IMR-90 (cell line): ENCODE measurements at regions not wholly inside any gene's neighbourhood (a gene's known extent, or its start where the extent isn't known, plus 50 kb on each side); places are given as distances from the start of the nearest gene placed in this dataset.

Experiments
- ATAC-seq: fragments of 200-7000 bp; cut with Tn5 transposase; 2 replicates; pipeline ENCODE4 v1.9.1; 2020; ENCODE audit warnings: low read depth, mild to moderate bottlenecking, moderate library complexity
- BruUV-seq: library from RNA; stranded (reverse); fragments of 400-500 nt; replicated peaks from 2 replicates; lab custom pipeline; 2021; lab: Mats Ljungman, UMichigan
- CTCF ChIA-PET: fragments of 300-600 bp; formaldehyde crosslinking; extraction: SDS; loops from one replicate; lab custom pipeline; 2021; ENCODE audit warnings: antibody characterized with exemption; lab: Yijun Ruan, JAX
- POLR2A ChIA-PET: fragments of 300-600 bp; sonication (Branson Sonifier 250); formaldehyde crosslinking; loops from one replicate; lab custom pipeline; 2022; ENCODE audit warnings: antibody characterized with exemption; ENCODE audit not compliant: unreplicated experiment; lab: Charles Lee
- DNase-seq: peaks from one replicate; pipeline ENCODE4 v3.0.0; 2013
- H2AFZ ChIP-seq: replicated peaks from 2 replicates; pipeline ENCODE3; 2013; ENCODE audit warnings: low read length, mild to moderate bottlenecking; ENCODE audit not compliant: poor library complexity
- H2AK5ac ChIP-seq: 2 replicates; pipeline ENCODE4 v1.6.1; 2013; ENCODE audit warnings: low read depth, low read length, inconsistent platforms
- H2AK9ac ChIP-seq: replicated peaks from 2 replicates; pipeline ENCODE3; 2013; ENCODE audit warnings: mild to moderate bottlenecking, low read depth, low read length, moderate library complexity; ENCODE audit not compliant: poor library complexity
- H2BK120ac ChIP-seq: 2 replicates; pipeline ENCODE4 v1.6.1; 2013; ENCODE audit warnings: low read depth, low read length, inconsistent platforms
- H2BK15ac ChIP-seq: 3 replicates; pipeline ENCODE4 v1.6.1; 2013; ENCODE audit warnings: low read depth, low read length, inconsistent platforms
- H2BK20ac ChIP-seq: 2 replicates; pipeline ENCODE4 v1.6.1; 2013; ENCODE audit warnings: low read depth, mild to moderate bottlenecking, inconsistent platforms, low read length, moderate library complexity
- H2BK5ac ChIP-seq: 2 replicates; pipeline ENCODE4 v1.6.1; 2013; ENCODE audit warnings: mild to moderate bottlenecking, low read depth, low read length, inconsistent platforms; ENCODE audit not compliant: poor library complexity, severe bottlenecking
- H3K14ac ChIP-seq: replicated peaks from 2 replicates; pipeline ENCODE4 v1.6.1; 2013; ENCODE audit warnings: low read depth, low read length, inconsistent platforms
- H3K18ac ChIP-seq: 2 replicates; pipeline ENCODE4 v1.6.1; 2013; ENCODE audit warnings: low read depth, low read length, control low read depth
- H3K23ac ChIP-seq: 2 replicates; pipeline ENCODE4 v1.6.1; 2013; ENCODE audit warnings: low read depth, low read length, inconsistent platforms
- H3K27ac ChIP-seq: 2 replicates; pipeline ENCODE4 v1.5.1; 2013; ENCODE audit warnings: mild to moderate bottlenecking, control low read depth, low read length; ENCODE audit not compliant: insufficient read depth
- H3K27me3 ChIP-seq: 2 replicates; pipeline ENCODE4 v1.6.1; 2013; ENCODE audit warnings: low read length; ENCODE audit not compliant: control insufficient read depth, insufficient read depth
- H3K36me3 ChIP-seq: 2 replicates; pipeline ENCODE4 v1.6.1; 2013; ENCODE audit warnings: low read length, mixed read lengths; ENCODE audit not compliant: control insufficient read depth, insufficient read depth
- H3K4ac ChIP-seq: 2 replicates; pipeline ENCODE4 v1.6.1; 2013; ENCODE audit warnings: low read depth, low read length, inconsistent platforms
- H3K4me1 ChIP-seq: 2 replicates; pipeline ENCODE4 v1.6.1; 2013; ENCODE audit warnings: low read length, mixed read lengths; ENCODE audit not compliant: control insufficient read depth, insufficient read depth
- H3K4me2 ChIP-seq: 2 replicates; pipeline ENCODE4 v1.6.1; 2013; ENCODE audit warnings: low read depth, mild to moderate bottlenecking, control low read depth, low read length, moderate library complexity
- H3K4me3 ChIP-seq: 2 replicates; pipeline ENCODE4 v1.5.1; 2013; ENCODE audit warnings: low read depth, mild to moderate bottlenecking, control low read depth, low read length, moderate library complexity; ENCODE audit not compliant: insufficient read depth
- H3K56ac ChIP-seq: 2 replicates; pipeline ENCODE4 v1.6.1; 2013; ENCODE audit warnings: low read length, inconsistent platforms; ENCODE audit not compliant: insufficient read depth; ENCODE audit errors: extremely low read depth
- H3K79me1 ChIP-seq, 2 experiments: 2 replicates each; pipeline ENCODE4 v1.6.1; 2013; ENCODE audit warnings: low read length in 2 of 2, inconsistent platforms in 1 of 2, low read depth in 1 of 2
- H3K9ac ChIP-seq: 2 replicates; pipeline ENCODE4 v1.6.1; 2013; ENCODE audit warnings: low read depth, low read length, control low read depth
- H3K9me1 ChIP-seq: 2 replicates; pipeline ENCODE4 v1.6.1; 2013; ENCODE audit warnings: low read length, inconsistent platforms; ENCODE audit not compliant: insufficient read depth
- H3K9me3 ChIP-seq: 2 replicates; pipeline ENCODE4 v1.6.1; 2013; ENCODE audit warnings: low read length; ENCODE audit not compliant: control insufficient read depth, insufficient read depth
- H4K20me1 ChIP-seq: 2 replicates; pipeline ENCODE4 v1.6.1; 2013; ENCODE audit warnings: low read length, inconsistent platforms; ENCODE audit not compliant: insufficient read depth
- H4K5ac ChIP-seq: 2 replicates; pipeline ENCODE4 v1.6.1; 2013; ENCODE audit warnings: mild to moderate bottlenecking, low read depth, low read length, control low read depth
- H4K8ac ChIP-seq, 2 experiments: 2 replicates each; pipeline ENCODE4 v1.6.1; 2013; ENCODE audit warnings: low read depth in 2 of 2, low read length in 2 of 2, control low read depth in 1 of 2, inconsistent platforms in 1 of 2
- H4K91ac ChIP-seq: 2 replicates; pipeline ENCODE4 v1.6.1; 2013; ENCODE audit warnings: low read depth, low read length, inconsistent platforms; ENCODE audit not compliant: insufficient read depth
- MXI1 ChIP-seq: IDR thresholded peaks from 2 replicates; pipeline ENCODE4 v1.6.1; 2012; ENCODE audit warnings: low read depth, mild to moderate bottlenecking, low read length, moderate library complexity, borderline replicate concordance
- WGBS, 2 experiments: methylation state at CpG; one replicate each; pipeline versions ENCODE4 v1.1.5 to v1.1.7; 2013; ENCODE audit warnings: missing lambda C conversion rate in 2 of 2; ENCODE audit not compliant: insufficient read length in 1 of 2; ENCODE audit errors: extremely low coverage in 2 of 2; 5-methylcytosine and 5-hydroxymethylcytosine counted together
- dilution Hi-C: fragments of 300-500 bp; cut with HindIII; formaldehyde crosslinking; loops from one replicate; pipeline ENCODE4 v1.14.3; 2018; ENCODE audit warnings: low sequenced_read_pairs; ENCODE audit not compliant: unreplicated experiment
- in situ Hi-C: fragments of 300-500 bp; cut with MboI; formaldehyde crosslinking; loops from 3 replicates; pipeline ENCODE4 v1.14.3; 2019; ENCODE audit warnings: low sequenced_read_pairs, inconsistent platforms, mixed read lengths
- intact Hi-C: fragments of 100-400 bp; cut with micrococcal nuclease; formaldehyde crosslinking; loops from 2 replicates; pipeline ENCODE4 v1.10.0; 2022

GRCh38 chr3:80559701-80560100 lies 791.9 kb upstream of the ROBO1 start:
- Histone ChIP-seq H3K23ac (no peak overlapping the region), H3K4me1 (no peaks in the 10 kb centered on the region), H4K8ac (no peak overlapping the region), H2BK20ac (no peak overlapping the region), H4K5ac (no peak overlapping the region), H3K9ac (no peak overlapping the region), H2BK15ac (no peak overlapping the region), H3K27ac (no peak overlapping the region), H2BK120ac (no peak overlapping the region), H2AK9ac (no peak overlapping the region), H3K9me1 (no peaks in the 10 kb centered on the region), H2AFZ (no peak overlapping the region), H4K20me1 (no peaks in the 10 kb centered on the region), H2BK5ac (no peak overlapping the region), H3K4me3 (no peak overlapping the region), H3K18ac (no peak overlapping the region), H3K27me3 (no peaks in the 10 kb centered on the region), H2AK5ac (no peak overlapping the region), H3K14ac (no peak overlapping the region), H3K36me3 (no peaks in the 10 kb centered on the region), H3K4ac (no peak overlapping the region), H4K91ac (no peak overlapping the region), H3K56ac (no peak overlapping the region), H3K4me2 (no peak overlapping the region), H3K79me1 (no peaks in the 10 kb centered on the region), H3K9me3 (peaks cover 5% of the 10 kb centered on the region)
- no CpG with 5 or more reads among the region's 4 CpGs for WGBS, 2 experiments
- TF ChIP-seq MXI1: no peak
- dilution Hi-C loops (no loop called here), in situ Hi-C loops (no loop called here), intact Hi-C loops (no loop called here)
- BruUV-seq: no TSS peak
- POLR2A ChIA-PET: no interaction called here
- DNase-seq (no peak), ATAC-seq (no peak)
- CTCF ChIA-PET: no interaction called here
